Activated effector memory CD4-positive, alpha-beta T cell treated with Interleukin-2 at 50 U/mL for 16 hours (primary cell): ENCODE measurements at regions not wholly inside any gene's neighbourhood (a gene's known extent, or its start where the extent isn't known, plus 50 kb on each side); places are given as distances from the start of the nearest gene placed in this dataset.
"Not testable (repeated sequence)": the region's sequence is repeated elsewhere in the genome, so short reads cannot be mapped to it uniquely, and the experiment has no call there.

ENCODE experiments used
- DNase-seq: peaks from one replicate; pipeline ENCODE4 v3.0.0-alpha.2; 2020

DNA sequence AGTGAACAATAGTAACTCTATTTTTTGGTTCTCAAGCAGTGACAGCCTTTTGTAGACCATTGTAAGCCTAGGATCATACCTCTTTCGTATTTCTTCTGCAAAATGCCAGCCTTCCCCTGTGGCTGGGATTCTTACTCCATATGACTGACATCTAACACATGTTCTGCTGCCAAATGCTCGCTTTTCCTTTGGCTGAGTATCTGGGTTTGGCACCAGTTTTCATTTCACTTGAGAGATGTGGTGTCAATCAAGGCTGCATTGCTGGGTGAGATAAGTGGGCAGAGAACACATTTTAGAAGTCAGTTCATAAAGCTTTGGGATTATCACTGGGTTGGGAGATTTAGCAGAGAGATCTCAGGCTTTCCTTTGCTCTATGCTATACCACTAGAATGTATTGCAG lies 514.7 kb upstream of the SGO1 start:
- no peak for DNase-seq

DNA sequence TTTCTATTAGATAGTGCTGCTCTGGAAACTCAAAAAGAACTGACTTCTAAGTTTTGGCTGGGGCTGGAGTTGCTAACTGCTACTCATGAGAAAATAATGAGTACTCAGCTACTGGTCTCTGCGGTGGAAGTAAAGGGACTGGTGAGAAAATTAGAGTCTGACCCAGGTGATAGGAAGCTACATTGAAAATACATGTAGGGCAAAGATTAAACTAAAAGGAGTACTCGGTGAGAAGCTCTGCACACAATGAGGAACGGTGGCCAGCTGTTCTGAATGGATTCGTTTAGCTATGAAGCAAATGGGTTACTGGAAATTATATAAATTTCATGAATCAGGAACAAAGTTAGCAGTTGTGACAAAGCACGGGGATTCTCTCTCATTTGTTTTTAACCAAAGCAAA lies 512.9 kb upstream of the SGO1 start:
- no peak for DNase-seq

DNA sequence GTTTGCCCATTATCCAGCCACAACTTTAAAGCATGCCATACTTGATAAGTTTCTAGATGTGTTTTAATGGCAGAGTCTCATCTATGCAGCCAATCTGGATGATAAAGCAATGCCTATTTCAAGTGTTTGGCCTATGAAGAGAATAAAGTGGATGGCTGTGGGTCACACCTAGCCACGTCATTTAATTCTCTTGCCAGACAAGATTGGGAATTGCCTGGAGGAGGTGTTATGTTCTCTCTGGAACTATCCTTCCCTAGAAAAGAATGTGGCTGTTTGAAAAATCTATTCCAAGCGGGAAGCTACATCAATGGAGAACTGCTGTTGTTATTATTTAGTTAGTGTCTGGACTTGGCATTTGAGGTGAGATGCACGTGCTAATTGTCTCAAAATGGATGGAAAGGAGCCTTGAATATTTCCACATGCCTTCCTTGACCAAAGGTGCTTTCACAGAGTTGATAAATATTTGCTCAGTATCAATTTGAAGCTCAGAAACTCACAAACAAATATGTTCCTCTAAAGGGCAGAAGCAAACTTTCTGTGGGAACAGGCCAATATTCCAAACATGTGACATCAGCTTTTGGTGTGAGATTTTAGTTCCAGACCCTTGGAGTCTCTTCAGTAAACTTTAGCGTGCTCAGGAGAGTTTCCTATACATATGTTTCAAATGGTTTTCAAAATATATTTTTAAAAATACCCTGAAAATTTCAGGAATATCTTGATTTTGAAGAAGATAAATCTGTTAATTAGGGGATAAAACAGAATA lies 510.6 kb upstream of the SGO1 start:
- no peak for DNase-seq

DNA sequence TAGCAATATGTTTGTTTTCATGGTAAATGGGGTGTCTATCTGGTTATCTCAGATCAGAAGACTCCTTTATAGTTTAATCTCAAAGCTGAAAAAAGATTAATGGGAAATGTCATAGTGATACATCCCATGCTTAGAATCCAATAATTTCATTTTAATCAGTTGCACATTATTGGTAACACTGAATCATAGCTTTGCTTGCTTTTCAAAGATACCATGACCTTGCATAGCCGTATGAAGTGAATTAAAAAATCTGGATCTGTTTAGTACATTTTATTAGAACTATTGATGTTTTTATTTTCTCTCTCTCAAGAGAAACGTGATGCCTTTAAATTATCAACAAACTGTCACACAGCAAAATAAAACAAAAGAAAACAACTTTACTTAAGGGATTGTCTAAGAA lies 506.7 kb upstream of the SGO1 start:
- DNase-seq = no peak

DNA sequence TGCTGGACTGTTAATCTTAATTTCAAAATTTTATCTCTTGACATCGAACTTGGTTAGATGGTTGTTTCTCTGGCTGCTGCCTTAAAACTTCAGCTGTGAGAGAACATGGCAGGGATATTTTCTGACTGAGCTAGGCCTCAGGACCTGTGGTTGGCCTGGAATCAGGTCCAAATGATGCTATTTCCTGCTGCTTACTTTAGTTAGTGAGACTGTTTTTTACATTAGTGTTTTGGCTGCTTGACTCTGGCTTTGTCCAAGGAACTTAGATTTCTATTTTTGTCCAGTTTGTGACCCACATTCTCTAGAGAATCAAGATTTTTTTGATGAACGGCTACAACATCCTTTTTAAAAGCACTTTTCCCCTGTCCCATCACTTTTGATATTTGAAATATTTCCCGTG lies 497.9 kb upstream of the SGO1 start:
- DNase-seq = no peak

DNA sequence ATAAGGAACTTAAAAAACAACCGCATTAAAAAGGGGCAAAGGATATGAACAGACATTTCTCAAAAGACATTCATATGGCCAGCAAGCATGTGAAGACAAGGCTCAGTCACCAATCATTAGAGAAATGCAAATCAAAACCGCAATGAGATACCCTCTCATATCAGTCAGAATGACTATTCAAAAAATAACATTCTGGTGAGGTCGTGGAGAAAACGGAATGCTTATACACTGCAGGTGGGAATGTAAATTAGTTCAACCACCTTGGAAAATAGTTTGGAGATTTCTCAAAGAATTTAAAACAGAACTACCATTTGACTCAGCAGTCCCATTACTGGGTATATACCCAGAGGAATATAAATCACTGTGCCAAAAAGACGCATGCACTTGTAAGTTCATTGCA lies 496.6 kb upstream of the SGO1 start:
- no peak for DNase-seq

DNA sequence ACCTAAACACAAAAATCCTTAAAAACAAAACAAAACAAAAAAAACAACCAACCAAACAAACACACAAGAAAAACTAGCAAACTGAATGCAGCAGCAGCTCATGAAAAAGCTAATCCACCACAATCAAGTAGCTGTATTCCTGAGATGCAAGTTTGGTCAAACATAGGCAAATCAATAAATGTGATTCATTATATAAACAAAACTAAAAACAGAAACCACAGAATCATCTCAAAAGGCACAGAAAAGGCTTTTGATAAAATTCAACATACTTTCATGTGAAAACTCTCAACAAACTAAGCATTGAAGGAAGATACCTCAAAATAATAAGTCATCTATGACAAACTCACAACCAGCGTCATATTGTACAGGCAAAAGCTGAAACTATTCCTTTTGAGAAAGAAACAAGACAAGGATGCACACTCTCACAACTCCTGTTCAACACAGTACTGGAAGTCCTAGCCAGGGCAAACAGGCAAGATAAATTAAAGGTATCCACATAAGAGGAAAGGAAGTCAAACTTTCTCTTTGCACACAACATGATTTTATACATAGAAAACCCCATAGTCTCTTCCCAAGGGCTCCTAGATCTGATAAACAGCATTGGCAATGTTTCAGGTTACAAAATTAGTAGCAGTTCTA lies 495.1 kb upstream of the SGO1 start:
- DNase-seq = no peak

DNA sequence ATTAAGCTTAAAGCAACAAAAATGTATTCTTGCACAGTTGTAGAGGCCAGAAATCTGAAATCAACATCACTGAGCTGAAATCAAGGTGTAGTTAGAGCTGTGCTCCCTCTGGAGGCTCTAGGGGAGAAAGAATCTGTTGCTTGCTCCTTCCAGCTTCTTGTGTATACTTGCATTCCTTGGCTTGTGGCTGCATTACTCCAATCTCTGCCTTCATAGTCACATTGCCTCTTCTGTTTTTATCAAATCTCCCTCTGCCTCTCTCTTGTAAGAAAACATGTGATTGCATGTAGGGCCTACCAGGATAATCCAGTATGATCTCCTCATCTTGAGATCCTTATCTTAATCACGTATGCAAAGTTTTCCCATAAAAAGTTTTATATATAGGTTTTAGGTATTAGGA lies 487.9 kb upstream of the SGO1 start:
- no peak for DNase-seq

DNA sequence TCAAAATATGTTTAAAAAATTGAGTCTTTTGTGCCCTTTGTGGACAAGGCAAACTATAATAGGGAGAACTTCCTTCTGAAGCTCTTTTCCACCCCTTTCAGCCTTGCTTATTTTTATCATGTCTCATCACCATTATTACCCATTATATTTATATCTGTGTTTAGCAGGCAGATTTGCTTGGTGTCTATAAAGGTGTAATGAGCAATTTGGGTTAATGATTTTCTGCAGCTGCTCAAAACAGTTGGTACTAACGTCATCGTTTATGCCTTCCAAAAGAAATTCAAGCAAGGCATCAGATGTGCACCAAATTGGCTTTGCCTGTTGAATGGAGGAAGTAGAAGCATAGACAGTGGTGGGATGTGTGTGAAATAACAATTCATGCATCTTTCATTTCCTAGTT lies 483.7 kb upstream of the SGO1 start:
- no peak for DNase-seq

- DNase-seq = no peak
Measured at GRCh38 chr3:20669184-20669583, 483.2 kb upstream of the SGO1 start.

DNA sequence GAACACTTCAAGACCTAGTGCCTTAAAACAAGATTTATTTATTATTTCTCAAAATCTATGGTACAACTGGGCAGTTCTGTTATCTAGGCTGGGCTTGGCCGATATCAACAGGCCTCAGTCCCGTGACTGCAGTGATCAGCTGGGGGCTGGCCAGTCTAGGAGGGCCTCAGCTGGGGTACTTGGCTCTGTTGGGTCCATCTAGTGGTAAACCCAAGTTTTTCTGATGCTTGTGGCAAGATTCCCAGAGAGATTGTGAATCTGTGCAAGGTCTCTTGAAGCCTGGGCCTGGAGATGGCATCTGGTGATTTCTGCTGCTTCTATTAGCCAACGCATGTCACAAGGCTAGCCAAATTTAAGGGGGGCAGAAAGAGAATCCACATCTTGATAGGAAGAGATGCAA lies 482.4 kb upstream of the SGO1 start:
- no peak for DNase-seq

GRCh38 chr3:20666091-20666490 lies 480.1 kb upstream of the SGO1 start:
- no peak for DNase-seq

DNA sequence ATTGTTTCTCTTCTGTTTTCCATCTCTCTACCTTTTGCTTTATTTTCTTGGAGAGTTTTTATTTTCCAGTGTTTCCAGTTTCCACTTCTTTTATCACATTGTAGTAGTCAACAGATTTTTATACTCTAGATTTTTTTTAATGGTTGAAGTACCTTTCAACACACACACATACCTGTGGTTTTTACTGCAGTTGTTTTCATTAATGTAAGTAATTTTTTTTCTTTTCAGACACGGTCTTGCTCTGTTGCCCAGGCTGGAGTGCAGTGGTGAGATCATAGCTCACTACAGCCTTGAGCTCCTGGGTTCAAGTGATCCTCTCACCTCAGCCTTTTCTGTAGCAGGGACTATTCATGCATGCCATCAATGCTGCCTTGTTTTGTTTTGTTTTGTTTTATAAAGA lies 472.5 kb upstream of the SGO1 start:
- no peak for DNase-seq

DNA sequence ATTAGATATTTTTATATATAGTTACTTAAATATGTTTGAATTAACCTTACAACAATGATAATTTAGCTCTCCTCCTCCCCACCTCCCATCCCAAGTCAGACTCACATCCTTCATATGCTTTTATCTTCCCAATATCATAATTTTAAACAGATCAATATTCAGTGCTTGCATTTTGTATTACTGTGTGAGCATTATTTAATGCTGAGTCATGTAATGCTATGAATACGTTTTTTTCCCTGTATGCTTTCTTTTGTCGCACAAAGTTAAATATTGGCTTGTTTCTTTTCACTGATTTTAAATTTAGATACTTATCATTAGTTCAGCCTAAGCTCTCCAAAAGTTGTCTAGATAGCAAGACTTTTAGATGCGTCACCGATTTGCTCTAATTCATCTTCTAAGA lies 471.6 kb upstream of the SGO1 start:
- DNase-seq = no peak

GRCh38 chr3:20652231-20652986 lies 466.4 kb upstream of the SGO1 start:
- DNase-seq = no peak

DNA sequence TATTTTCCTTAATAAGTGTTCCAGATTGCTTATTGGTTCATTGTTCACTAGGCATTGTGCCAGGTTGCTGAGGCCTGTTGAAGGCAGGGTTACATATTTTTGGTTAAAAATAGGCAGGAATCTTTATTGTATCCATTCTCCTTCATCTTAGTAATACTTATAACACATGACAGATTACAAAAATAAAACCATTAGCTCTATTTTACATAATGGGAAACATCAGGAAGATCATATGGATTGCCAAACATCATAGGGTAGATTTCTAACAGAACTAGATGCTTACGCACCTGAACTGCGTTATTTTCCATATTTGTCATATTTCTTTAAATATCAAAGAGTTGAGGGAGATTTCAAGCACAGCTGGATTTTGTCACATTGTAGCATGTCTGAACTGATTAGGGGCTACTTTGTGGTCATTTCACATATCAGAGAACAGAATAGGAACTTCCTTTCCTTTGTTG lies 462.9 kb upstream of the SGO1 start:
- no peak for DNase-seq

GRCh38 chr3:20648294-20648693 lies 462.3 kb upstream of the SGO1 start:
- no peak for DNase-seq

DNA sequence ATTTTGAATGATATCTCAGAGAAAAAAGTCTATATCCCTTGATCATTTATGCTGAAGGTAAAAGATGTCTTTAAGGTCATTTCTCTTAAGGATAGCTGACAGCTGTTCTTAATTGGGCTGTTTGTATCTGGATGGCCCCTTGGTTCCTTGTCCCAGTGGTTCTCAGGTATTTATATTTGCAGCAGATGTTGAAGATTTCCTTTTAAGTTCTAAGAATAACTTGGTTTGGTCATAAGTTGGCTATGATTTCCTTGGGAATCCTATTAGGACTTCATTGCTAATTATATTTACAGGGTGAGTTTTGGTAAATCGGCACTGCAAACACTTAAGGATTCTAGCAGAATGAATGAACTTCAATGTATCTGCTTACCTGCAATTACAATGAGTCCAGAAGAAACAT lies 460.4 kb upstream of the SGO1 start:
- DNase-seq = no peak

DNA sequence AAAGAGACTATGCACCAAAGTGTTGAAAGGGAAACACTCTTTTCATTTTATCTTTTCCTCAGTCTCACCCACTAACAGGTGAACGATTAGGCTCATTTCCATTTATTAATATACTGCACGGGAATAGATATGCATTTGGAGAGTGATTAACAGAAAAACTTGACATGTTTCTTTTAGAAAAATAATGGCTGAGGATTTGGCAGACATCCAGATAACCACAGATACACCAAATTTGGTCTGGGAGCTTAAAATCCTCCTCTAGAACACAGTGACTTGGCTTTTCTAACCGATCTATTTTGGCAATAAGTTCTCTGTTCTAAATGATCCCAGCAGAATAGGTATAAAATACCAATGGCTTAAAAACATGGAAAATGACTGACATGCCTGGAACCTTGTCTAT lies 459.3 kb upstream of the SGO1 start:
- no peak for DNase-seq

GRCh38 chr3:20637729-20638128 lies 451.7 kb upstream of the SGO1 start:
- DNase-seq = no peak

DNA sequence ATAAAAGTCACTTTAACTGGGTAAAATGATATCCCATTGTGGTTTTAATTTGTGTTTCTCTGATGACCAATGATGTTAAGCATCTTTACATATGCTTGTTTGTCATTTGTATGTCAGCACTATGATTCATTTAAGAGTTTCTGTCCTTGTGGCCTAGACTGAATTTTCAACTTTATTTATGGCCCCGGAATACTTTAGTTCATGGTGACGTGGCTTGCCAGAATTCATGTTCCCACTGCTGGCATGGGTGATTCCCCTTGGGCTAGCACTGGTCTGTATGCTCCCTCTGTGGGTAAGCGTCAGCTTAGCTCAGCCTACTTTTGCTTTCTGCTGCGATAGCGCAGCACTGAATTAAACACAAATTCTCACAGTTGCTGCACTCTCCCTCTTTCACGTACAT lies 436.3 kb upstream of the SGO1 start:
- DNase-seq = no peak

DNA sequence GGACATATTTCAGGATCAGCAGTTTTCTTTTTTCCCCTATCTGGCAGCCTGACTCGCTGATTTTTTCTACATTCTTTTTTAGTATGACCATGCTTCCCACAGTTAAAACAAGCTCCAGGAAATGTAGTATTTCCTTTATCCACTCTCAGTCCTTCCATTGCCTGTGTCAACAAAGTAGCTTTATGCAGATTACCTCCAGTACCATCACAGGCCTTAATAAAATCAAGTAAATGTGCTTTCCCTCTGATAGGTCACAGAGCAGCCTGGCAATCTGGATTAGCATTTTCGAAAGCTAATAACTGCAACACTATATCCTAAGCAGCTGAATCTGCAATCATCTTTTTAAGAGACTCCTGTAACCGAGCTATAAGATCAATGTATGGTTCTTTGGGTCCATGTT lies 432.6 kb upstream of the SGO1 start:
- not testable (repeated sequence) for DNase-seq

- DNase-seq = not testable (repeated sequence)
Measured at GRCh38 chr3:20618181-20618580, 432.2 kb upstream of the SGO1 start.

DNA sequence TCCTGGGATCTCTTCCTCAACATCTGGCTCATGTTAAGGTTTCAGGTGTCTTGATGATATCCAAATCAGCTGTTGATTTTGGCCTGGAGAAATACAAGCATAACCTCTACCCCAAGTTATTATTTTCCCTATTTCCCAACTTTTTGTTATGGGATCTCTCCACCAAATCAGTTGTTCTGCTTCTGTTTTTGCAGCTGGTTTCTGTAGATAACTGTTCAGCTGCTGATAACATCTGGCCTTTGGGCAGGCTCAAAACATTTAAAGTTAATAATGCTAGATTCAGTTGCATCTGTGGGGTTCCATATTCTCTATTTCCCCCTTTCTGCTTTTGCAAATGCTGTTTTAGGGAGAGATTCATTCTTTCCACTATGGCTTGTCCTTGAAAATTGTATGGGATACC lies 430.0 kb upstream of the SGO1 start:
- DNase-seq = not testable (repeated sequence)
